ENCODE measurements at regions not wholly inside any gene's neighbourhood (a gene's known extent, or its start where the extent isn't known, plus 50 kb on each side); places are given as distances from the start of the nearest gene placed in this dataset.

DNA sequence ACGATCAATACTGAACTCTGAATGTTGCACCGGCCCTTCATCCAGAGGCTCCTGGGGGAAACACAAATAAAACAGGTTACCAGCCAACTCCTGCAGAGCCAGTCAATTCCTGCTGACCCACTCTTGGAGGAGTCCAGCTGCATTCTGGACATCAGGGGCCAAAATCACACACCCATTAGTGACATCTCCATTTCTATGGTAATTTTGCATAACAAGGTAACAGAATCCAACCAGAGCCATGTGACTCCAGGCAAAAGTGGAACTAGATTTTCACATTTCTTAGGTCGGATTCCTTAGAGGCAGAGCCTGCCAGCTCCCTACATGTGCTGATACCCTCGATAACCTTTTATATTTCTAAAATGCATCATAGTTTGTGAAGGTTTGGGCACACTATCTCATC, 119.2 kb upstream of the CTNNB1 start:
- no peaks in the 10 kb centered on the region for H3K27me3 ChIP-seq (ENCODE audit: insufficient read depth, poor library complexity, severe bottlenecking)
- TF ChIP-seq GABPA (IDR thresholded peaks at IDR 0.05; ENCODE audit: low read depth): no peak
- TF ChIP-seq, protein P1, sequence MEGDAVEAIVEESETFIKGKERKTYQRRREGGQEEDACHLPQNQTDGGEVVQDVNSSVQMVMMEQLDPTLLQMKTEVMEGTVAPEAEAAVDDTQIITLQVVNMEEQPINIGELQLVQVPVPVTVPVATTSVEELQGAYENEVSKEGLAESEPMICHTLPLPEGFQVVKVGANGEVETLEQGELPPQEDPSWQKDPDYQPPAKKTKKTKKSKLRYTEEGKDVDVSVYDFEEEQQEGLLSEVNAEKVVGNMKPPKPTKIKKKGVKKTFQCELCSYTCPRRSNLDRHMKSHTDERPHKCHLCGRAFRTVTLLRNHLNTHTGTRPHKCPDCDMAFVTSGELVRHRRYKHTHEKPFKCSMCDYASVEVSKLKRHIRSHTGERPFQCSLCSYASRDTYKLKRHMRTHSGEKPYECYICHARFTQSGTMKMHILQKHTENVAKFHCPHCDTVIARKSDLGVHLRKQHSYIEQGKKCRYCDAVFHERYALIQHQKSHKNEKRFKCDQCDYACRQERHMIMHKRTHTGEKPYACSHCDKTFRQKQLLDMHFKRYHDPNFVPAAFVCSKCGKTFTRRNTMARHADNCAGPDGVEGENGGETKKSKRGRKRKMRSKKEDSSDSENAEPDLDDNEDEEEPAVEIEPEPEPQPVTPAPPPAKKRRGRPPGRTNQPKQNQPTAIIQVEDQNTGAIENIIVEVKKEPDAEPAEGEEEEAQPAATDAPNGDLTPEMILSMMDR (IDR thresholded peaks at IDR 0.05; ENCODE audit: insufficient read depth, low read length): no peak
- no peak for TF ChIP-seq POLR2AphosphoS5 (IDR thresholded peaks at IDR 0.05; ENCODE audit: low read depth)
- TF ChIP-seq SPI1 (IDR thresholded peaks at IDR 0.05; ENCODE audit: borderline replicate concordance, low read depth): no peak
- TF ChIP-seq, protein P2, sequence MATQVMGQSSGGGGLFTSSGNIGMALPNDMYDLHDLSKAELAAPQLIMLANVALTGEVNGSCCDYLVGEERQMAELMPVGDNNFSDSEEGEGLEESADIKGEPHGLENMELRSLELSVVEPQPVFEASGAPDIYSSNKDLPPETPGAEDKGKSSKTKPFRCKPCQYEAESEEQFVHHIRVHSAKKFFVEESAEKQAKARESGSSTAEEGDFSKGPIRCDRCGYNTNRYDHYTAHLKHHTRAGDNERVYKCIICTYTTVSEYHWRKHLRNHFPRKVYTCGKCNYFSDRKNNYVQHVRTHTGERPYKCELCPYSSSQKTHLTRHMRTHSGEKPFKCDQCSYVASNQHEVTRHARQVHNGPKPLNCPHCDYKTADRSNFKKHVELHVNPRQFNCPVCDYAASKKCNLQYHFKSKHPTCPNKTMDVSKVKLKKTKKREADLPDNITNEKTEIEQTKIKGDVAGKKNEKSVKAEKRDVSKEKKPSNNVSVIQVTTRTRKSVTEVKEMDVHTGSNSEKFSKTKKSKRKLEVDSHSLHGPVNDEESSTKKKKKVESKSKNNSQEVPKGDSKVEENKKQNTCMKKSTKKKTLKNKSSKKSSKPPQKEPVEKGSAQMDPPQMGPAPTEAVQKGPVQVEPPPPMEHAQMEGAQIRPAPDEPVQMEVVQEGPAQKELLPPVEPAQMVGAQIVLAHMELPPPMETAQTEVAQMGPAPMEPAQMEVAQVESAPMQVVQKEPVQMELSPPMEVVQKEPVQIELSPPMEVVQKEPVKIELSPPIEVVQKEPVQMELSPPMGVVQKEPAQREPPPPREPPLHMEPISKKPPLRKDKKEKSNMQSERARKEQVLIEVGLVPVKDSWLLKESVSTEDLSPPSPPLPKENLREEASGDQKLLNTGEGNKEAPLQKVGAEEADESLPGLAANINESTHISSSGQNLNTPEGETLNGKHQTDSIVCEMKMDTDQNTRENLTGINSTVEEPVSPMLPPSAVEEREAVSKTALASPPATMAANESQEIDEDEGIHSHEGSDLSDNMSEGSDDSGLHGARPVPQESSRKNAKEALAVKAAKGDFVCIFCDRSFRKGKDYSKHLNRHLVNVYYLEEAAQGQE (IDR thresholded peaks at IDR 0.05; ENCODE audit: insufficient replicate concordance, low read depth): no peak
- no peak for DNase-seq (ENCODE audit: low read depth in 1 of 2, low spot score in 1 of 2)
- no peak overlapping the region for H3K27ac ChIP-seq (replicated peaks)
- no peak overlapping the region for H3K4me3 ChIP-seq (replicated peaks; ENCODE audit: insufficient read depth, low read length)

DNA sequence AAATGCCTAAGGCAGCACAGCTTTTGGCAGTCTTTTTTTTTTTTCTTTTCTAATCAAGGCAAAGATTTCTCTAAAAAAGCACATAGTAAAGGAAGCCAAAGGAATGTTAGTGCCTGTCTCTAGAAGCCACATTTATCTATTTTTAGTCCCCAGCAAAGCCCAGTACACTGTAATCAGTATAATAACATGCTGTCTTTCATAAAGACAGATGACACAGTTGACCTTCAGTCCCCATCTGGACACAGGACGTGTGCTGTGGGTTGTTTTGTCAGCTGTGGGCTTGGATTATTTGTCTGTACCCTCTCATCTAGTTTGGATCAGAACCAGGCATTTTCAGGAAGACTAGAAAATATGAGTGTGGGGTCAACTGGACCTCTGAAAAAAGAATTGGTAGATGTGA, 110.4 kb upstream of the CTNNB1 start:
- Histone ChIP-seq H3K27me3 (ENCODE audit: insufficient read depth, poor library complexity, severe bottlenecking) (no peaks in the 10 kb centered on the region), H3K4me3 (replicated peaks; ENCODE audit: insufficient read depth, low read length) (no peak overlapping the region), H3K27ac (replicated peaks) (no peak overlapping the region)
- no peak for DNase-seq (ENCODE audit: low read depth in 1 of 2, low spot score in 1 of 2)
- TF ChIP-seq, protein P1 (IDR thresholded peaks at IDR 0.05; ENCODE audit: insufficient read depth, low read length): no peak
- no peak for TF ChIP-seq POLR2AphosphoS5 (IDR thresholded peaks at IDR 0.05; ENCODE audit: low read depth)
- no peak for TF ChIP-seq SPI1 (IDR thresholded peaks at IDR 0.05; ENCODE audit: borderline replicate concordance, low read depth)
- TF ChIP-seq, protein P2 (IDR thresholded peaks at IDR 0.05; ENCODE audit: insufficient replicate concordance, low read depth): no peak
- no peak for TF ChIP-seq GABPA (IDR thresholded peaks at IDR 0.05; ENCODE audit: low read depth)

DNA sequence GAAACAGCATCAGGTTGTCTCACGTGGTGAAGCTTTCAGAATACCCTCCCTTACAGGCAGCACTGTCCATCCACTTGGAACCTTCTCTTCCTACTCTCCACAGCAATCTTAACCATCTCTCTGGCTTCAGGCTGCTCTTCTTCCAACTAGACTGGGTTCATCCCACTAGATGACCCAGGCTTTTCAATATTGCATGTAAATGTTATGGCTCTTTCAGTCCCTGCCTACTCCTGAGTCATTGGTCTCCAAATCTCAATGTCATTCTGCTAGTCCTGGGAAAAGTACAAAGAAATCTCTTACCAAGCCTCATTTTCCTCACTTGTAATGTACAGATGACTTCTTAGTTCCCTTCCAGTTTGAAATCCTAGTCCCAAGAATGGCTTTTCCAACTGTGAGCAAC, 109.7 kb upstream of the CTNNB1 start:
- Histone ChIP-seq H3K27me3 (ENCODE audit: insufficient read depth, poor library complexity, severe bottlenecking) (no peaks in the 10 kb centered on the region), H3K27ac (replicated peaks) (no peak overlapping the region), H3K4me3 (replicated peaks; ENCODE audit: insufficient read depth, low read length) (no peak overlapping the region)
- no peak for DNase-seq (ENCODE audit: low read depth in 1 of 2, low spot score in 1 of 2)
- no peak for TF ChIP-seq POLR2AphosphoS5 (IDR thresholded peaks at IDR 0.05; ENCODE audit: low read depth)
- TF ChIP-seq, protein P1 (IDR thresholded peaks at IDR 0.05; ENCODE audit: insufficient read depth, low read length): no peak
- TF ChIP-seq GABPA (IDR thresholded peaks at IDR 0.05; ENCODE audit: low read depth): no peak
- no peak for TF ChIP-seq SPI1 (IDR thresholded peaks at IDR 0.05; ENCODE audit: borderline replicate concordance, low read depth)
- TF ChIP-seq, protein P2 (IDR thresholded peaks at IDR 0.05; ENCODE audit: insufficient replicate concordance, low read depth): no peak
